Body of pancreas (tissue), 4 donors: ENCODE measurements at regions not wholly inside any gene's neighbourhood (a gene's known extent, or its start where the extent isn't known, plus 50 kb on each side); places are given as distances from the start of the nearest gene placed in this dataset.

Source experiments
- POLR2A ChIP-seq, 3 donors: fragments of 450-650 bp; IDR thresholded peaks; one replicate each; pipeline ENCODE4 v1.6.1; 2016; ENCODE audit warnings: antibody characterized with exemption in 3 of 3, mild to moderate bottlenecking in 2 of 3
- TF ChIP-seq, protein P1 (sequence below), 7 experiments: fragments of 450-650 bp in 4 of 7; fragments of 200-600 bp in 3 of 7; sonication (generic) in 3 of 7; IDR thresholded peaks; one replicate each; pipeline ENCODE4 v1.5.1; 2016 to 2019; ENCODE audit warnings: antibody characterized with exemption in 7 of 7

DNA sequence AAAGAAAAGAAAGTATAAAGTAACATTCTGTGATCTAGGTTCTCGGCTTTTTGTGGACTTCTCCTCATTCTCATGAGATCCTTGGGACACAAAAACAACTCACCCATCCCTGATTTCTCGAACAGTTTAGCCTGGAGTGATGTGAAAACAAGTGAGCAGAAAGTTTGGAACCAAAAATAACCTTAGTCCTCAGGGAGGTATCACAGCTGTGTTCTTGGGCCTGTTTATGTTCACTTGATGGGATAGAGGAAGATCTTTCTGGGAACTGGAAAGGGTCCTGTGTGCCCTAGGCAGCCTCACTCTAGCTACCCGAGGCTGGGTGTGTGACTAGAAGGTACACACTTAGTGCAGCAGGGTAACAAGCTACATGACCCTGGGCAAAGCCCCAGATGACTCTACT, 308.8 kb upstream of the PDZRN3 start:
- TF ChIP-seq POLR2A (IDR thresholded peaks at IDR 0.05) = no peak
- TF ChIP-seq, protein P1, sequence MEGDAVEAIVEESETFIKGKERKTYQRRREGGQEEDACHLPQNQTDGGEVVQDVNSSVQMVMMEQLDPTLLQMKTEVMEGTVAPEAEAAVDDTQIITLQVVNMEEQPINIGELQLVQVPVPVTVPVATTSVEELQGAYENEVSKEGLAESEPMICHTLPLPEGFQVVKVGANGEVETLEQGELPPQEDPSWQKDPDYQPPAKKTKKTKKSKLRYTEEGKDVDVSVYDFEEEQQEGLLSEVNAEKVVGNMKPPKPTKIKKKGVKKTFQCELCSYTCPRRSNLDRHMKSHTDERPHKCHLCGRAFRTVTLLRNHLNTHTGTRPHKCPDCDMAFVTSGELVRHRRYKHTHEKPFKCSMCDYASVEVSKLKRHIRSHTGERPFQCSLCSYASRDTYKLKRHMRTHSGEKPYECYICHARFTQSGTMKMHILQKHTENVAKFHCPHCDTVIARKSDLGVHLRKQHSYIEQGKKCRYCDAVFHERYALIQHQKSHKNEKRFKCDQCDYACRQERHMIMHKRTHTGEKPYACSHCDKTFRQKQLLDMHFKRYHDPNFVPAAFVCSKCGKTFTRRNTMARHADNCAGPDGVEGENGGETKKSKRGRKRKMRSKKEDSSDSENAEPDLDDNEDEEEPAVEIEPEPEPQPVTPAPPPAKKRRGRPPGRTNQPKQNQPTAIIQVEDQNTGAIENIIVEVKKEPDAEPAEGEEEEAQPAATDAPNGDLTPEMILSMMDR (IDR thresholded peaks at IDR 0.05) = no peak
